ENCODE measurements at regions not wholly inside any gene's neighbourhood (a gene's known extent, or its start where the extent isn't known, plus 50 kb on each side); places are given as distances from the start of the nearest gene placed in this dataset.
"Not testable (repeated sequence)": the region's sequence is repeated elsewhere in the genome, so short reads cannot be mapped to it uniquely, and the experiment has no call there.

GRCh38 chr5:62837330-62837729 lies 258.7 kb downstream of the LRRC70 start:
- TF ChIP-seq CTCF, POLR2A (IDR thresholded peaks at IDR 0.05): not testable (repeated sequence)

Measured in lower leg skin (tissue), 3 donors.